Hippocampal formation (tissue), 2 donors: ENCODE measurements at regions not wholly inside any gene's neighbourhood (a gene's known extent, or its start where the extent isn't known, plus 50 kb on each side); places are given as distances from the start of the nearest gene placed in this dataset.

Experiments
- DNase-seq, 2 donors: peaks; one replicate each; lab custom pipeline; 2025; lab: John Stamatoyannopoulos, UW

DNA sequence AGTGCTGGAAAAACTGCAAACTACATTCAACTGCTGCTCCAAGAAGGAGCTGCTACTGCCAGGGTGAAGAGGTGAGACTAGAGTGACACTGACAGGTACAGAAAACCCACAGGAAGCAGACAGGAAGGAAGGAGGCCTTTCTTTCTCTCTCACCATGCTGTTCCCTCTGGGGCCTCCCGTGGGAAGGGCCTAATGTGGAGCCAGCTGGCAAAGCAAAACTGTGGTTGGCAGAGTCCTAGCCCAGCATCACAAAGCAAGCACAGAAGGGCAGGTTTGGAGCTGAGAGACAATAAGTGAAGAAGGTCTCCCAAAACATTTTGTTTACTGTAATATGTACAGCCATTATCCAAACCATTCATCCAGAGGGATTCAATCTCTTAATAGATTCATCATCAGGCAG lies 122.5 kb upstream of the MAX start:
- peak; percentile 59 to 78 for DNase-seq

DNA sequence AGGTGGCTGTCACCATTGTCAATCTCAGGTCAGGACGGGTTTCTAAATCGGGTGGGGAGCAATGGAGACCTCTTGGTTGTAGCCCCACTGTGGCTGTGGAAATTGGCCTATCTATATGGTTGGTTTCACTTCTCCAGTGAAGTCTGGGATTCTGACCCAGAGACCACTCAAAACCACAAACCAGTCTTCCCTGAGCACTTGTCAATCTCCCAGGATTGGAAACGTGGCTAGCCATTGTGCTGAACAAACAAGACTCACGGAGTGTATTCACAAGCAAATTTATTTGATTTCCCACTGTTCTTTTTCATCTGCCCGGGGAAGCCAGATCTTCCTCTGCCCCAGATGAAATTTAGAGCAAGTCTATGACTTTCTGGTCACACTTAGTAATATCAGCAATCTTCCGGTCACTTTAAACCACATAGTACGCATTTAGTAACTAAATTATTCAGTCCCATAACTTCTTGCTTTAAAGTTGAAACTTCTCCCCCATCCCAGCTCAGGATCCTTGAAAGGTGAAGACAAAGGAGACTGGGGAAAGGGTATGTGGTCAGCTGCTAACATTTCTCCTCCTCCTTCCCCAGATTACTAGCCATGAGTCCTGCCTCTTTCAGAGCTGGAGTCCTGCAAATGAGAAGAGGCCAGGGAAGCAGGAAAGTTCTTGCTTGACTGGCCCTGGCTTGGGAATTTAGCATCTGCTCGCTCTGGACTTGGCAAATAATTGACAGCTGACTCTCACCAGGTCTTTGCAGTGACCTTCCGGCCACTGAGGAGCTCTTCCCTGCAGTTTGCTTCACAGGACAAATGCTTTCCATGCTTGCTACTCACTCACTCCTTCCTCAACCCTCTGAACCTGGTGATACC lies 123.2 kb upstream of the MAX start:
- peak in 1 of 2 donors; percentile 31 for DNase-seq

DNA sequence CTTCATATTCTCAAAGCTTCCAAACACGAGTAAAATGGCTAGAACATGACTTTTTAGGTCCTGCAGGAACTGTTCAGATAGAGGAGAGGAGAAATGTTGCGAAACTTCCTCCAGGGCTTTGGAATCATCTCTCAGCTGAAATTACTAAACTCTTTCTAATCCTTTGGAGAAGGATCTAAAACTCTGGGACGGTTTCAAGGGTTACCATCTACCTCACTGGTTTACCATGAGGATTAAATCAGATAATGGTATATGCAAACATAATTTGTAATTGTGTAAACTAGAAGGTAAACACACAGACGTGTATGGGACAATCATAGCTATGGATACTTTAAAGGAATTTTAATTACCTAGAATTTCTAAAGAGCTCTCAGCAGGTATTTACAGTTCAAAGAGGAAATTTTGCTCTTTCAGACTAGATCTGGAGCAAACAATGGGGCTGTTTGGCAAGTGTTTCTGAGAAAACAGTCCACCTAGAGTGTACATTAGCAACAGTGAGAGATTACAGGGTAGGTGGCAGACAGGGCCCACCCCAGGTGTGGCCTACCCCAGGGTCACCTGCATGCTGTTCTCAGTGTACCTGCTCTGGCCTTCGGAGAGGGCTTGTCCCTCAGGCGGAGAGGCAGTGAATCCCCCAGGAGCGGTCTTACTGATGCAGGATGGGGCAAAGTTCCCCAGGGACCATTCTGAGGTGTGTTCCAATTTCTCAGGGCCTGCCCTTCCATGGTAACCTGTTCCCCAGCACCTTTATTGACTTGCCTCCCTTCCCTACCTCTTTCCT lies 124.7 kb upstream of the MAX start:
- DNase-seq = no peak

DNA sequence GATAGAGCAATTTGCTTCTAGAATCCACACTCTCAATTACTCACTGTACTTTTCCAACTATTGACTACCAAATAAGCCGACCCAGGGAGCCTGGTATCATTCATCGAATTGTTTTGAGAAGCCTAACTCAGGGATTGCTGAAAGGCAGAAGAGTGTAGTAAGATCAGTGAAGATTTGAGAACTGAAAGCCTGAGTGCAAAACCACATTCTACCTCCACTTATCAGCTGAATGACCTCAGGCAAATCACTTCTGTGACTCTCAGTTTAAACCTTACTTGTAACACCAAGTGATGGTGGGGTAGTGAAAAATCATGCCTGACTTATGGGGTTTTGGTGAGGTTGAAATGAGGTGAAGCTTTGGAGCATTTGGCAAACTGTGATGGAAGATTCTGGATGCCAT lies 126.1 kb upstream of the MAX start:
- no peak for DNase-seq

DNA sequence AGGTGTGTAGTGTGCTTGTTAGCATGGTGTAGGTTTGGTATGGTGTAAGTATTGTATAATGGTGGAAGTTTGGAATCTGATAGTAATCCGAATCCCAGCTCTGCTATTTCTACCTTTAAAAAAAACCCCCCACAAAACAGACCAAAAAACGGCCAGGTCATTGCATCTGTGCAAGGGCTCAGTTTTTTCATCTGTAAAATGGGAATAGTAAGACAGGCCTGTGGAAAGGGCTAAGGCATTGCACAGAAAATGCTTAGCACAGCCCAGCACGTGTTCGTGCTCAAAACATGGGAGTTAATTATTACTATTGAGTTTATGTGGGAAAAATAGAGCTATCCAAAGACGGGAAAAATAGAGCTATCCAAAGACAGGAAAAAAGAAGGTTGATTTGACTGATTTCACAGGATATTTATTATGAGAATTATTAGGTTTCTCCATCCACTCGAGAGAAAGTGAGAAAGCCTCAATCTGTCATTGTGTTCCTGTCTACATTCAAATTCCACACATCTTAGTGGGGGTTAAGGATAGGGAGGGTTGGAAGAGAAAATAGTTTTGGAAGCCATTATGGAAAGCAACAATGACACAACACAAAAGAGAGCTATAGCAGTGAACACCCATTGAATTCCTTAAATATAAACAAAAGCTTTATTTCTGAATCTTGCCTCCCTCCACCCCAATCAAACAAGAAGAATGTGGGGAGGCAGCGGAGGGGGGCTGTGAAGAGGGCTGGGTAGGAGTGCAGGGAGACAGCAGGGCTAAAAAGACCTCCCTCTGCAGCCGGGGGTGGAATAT lies 126.8 kb upstream of the MAX start:
- DNase-seq = no peak

DNA sequence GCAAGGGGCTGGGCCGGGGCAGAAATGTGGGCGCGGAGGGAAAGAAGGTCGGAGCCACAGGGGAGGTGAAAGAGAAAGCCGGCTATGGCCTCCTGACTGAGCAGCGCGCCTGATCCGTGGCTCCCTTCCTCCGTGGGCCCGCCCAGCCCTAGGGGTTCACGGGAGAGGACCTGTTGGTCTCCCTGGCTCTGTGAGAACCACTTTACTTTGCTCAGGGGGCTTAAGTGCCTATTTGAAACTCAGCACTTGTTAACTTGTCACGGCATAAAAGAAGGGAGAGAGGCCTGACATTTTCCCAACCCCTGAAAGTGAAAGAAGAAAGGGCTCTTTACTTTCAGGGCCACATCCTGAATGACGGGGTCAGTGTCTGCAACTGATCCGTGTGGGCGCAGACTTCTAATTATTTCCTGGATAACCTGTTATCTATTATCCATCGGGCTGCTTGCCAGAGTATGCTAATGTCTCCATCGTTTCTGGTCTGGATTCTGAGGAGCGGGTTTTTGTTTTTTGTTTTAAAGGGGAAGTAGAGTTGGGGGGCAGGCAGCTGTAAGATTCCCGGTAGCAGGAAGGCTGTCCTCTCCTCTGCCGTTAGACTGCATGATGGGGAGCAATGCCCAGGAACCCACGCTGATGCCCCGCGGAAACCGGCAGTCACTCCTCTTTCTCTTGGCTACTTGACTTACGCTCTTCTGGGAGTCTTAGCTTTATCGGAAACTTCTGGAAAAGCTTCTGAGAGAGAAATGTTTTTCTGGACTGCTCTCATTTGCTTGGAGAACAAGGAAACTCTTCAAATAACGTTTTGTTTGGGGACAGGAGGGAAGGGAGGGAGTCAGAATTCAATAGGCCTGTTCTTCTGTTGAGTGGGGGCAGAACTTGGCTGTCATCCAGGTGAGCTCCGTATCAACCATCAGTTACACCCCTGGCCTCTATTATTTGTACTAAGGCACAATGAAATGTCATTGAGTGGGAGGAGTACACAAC lies 127.7 kb upstream of the MAX start:
- peak; percentile 75 to 96 for DNase-seq

DNA sequence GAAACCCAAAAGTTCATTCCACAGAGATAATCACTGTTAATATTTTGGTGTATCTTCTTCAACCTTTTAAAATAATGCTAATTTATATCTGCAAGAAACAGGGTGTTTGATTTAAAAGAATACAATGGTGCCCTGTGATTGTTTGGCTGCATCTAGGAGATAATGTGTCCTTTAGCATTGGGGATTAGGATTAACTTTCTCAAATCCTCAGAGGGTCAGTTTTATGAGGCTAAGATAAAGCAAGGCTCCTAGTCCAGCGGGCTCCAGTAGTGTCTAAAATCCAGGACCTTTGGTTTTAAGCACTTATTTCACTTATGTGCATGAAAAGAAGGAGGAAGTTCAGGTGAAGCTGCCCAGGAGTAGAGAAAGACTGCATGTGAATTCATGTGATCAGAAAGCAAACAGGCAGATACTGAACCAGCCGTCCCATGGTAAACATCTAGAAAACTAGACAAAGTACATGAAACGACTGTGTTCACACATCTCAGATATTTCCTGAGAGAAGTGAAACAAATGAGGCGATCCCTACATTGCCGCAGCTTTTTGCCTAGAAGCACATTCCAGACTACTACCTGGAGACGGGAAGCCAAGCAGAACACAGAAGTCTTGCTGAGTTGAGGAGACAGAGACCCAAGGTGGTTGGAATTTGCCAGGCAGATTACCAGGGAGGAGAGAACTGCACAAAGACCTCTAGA lies 129.1 kb upstream of the MAX start:
- no peak for DNase-seq

DNA sequence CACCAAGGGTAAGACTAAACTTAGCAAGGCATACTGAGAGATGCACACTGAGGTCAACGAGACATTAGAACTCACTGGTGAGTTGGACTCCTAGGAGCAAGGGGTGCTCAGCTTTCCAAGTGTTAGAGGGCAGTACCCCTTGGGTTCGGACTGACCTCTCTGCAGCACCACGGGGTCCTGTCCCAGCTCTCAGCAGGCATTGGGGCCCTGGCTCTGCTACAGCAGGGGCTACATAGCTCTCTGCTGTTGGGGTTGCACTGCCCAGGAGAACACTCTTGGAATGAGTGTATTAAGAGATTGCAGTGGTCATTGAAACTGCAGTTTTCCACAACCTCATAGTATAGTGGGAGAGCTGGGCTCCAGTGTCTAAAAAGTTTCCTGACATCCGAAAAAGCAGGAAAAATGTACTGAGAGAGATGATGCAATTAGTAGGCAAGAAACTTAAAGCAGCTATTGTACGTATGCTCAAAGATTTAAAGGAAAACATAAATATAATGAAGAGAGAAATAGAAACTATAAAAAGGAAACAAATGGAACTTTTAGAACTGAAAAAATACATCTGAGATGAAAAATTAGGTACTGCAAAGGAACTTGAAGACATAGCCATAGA lies 132.5 kb upstream of the MAX start:
- DNase-seq = no peak

DNA sequence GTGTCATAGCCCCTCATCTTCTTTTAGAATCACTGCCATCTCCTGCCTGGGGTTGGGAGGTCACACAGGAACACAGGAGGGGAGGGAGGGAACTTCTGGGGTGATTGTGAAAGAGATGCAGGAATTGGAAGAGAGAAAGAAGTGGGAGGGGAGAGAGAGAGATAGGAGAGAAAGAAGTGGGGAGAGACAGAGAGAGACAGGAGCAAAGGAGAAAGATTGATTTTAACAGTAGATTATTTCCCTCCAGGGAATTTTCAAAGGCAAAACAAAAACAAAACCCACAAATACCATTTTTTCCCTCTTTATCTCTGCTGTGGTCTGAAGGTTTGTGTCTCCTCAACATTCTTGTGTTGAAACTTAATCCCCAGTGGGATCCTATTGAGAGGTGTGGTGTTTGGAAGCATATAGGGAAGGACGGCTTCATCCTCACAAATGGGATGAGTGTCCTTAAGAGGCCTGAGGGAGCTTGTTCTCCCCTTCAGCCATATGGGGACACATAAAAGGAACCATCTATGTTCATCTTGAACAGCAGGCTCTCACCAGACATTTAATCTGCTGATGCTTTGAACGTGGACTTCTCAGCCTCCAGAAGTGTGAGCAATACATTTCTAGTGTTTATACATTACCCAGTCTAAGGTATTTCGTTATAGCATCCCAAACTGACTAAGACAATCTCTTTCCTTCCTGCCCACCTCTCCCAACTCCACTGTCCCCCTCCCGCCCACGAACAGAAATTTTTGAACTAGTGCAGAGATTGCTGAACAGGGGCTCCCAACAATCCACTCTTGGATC lies 134.9 kb upstream of the MAX start:
- no peak for DNase-seq

DNA sequence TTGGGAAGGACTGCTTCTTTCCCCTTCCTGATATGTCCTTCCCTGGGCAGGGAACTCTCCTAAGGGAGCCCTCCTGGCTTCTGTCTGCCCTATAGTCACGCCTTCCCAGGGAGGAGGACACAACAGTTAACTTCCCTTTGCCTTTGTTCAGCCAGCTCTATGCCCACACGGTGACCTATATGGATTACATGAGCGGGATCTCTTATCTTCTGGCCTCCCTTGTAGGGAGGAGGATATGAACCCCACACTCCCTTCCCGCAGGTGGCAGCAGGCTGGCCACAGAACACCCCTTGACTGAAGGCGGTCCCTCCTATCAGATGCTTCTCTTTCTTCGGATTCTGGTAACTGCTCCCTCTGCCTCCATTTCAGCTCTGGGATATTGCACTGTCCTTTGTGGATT lies 135.6 kb upstream of the MAX start:
- no peak for DNase-seq

DNA sequence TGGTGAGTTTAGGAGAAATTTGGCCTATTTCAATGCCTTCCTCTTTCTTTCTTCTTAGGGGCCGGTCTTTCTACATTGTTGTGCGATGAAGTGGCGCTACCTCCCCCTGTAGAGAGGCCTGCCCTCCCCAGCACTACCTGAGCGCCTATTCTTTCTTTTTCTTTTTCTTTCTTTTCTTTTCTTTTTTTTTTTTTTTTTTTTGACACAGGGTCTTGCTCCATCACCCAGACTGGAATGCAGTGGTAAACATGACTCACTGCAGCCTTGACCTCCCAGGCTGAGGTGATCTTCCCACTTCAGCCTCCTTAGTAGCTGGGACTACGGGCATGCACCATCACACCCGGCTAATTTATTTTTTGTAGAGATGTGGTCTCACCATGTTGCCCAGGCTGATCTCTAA lies 136.1 kb upstream of the MAX start:
- DNase-seq = no peak

DNA sequence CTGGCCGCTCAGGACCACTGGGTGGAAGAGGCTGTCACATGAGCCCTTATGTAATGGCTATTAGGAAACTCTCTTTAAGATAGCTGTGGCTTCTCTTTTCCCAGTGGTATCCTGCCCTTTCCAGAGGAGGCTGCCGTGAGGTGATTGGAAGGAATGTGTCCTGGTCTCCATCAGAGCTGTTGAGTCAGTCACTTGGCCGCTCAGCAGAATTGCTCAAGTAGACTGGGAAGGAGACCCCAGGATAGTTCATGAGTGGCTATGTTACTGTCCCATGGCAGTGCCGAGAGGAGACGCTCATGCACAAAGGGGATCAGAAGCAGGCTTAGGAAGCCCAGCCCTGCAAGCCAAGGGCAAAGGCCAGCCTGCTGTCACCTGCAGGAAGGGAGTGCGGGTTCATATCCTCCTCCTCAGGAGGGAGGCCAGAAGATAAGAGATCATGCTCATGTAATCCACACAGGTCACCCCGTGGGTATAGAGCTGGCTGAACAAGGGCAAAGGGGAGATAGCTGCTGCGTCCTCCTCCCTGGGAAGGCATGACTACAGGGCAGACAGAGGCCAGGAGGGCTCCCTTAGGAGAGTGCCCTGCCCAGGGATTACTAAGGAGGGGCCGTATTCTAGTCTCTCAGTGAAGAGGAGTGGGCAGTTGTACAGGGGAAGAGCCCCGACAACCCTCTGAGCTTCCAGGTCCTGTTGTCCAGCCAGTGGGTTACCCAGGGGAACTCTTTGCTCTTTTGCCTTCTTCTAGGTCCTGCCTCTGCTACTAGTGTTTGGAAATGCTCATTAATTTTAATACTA lies 137.0 kb upstream of the MAX start:
- DNase-seq = peak; percentile 33 to 39

DNA sequence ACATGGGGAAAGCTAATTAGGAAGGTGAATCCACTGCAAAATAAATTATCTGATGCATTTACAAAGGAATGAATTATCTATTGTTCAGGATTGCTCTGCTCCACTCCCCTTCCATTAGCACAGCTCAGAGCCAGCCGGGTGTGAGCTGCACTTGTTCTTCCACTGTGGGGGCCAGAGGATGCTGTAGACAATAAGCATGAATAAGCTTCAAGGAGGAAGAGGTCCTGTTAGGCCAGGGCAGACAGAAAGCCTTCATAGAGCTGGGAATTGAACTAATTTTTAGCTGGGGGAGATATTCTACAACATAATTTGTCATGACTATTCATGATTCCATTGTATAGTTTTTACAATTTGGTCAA lies 137.6 kb upstream of the MAX start:
- peak; percentile 68 to 92 for DNase-seq

DNA sequence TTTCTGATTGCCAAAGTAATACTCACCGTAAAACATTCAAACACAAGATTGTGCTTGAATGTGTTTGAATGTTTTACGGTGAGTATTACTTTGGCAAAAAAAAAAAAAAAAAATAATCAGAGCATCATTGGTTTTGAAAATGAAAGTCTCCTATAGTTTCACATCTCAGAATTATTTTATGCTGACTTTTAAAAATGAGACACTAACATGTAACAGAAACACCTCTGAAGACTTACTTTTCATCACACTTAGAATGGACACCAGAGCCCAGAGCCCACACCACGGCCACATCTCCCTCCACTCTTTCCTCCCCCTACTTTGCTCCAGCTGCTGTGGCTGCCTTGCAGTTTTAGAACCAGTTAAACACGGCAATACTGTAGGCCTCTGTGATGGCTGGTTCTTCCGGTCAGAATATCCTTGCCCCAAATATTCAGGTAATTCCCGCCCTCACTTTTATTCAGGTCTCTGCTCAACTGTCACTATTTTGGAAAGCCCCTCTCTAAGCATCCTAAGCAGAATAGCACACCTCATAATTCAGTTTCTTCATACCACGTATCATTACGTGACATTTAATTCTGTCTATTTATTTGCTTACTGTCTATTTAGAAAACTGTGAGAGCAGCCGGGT lies 138.9 kb upstream of the MAX start:
- no peak for DNase-seq

DNA sequence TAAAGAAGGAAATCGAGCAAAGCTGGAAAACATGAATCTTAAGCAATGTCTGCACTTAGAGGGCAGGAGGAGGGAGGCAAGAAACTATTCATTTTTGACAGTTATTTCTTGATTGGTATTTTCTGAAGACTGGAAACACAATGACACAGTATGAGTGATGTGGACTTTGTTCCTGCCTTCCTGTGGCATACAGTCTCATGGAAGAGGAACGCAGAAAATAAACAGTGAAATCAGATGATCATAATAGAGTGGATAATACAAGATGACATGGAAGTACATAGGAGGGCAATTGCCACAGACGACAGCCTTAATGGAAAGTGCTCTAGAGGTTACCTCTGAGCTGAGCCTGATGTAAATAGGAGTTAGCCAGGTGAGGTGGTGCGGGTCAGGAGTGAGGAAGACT lies 140.4 kb upstream of the MAX start:
- DNase-seq = no peak

DNA sequence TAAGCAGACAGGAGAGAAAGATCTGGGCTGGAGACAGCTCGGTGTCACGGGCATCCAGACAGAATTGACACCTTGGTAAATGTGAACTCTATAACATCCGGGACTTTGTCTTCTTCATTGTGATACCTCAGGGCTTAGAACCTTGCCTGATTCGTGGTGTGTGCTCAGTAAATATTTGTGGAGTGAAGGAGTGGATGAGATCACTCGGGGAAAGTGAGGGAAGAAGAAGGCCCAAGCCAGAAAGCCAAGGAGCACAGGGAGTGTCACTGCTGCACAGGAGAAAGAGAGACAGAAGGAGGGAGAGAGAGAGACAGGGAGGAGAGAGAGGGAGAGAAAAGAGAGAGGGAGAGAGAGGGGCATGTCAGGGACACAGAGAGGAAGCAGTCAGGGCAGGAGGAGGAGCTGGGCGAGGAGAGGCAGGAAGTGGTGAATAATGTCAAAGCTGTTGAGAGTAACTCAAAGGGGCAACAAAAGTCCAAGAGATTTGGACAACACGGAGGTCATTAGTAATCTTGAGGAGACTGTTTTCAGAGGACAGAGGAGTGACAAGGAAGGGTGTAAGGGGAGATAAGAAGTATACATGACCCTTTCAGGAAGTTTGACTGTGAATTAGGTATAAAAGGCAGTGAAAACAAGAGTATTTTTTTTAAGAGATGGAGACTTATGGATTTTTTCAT lies 141.6 kb upstream of the MAX start:
- DNase-seq = no peak

DNA sequence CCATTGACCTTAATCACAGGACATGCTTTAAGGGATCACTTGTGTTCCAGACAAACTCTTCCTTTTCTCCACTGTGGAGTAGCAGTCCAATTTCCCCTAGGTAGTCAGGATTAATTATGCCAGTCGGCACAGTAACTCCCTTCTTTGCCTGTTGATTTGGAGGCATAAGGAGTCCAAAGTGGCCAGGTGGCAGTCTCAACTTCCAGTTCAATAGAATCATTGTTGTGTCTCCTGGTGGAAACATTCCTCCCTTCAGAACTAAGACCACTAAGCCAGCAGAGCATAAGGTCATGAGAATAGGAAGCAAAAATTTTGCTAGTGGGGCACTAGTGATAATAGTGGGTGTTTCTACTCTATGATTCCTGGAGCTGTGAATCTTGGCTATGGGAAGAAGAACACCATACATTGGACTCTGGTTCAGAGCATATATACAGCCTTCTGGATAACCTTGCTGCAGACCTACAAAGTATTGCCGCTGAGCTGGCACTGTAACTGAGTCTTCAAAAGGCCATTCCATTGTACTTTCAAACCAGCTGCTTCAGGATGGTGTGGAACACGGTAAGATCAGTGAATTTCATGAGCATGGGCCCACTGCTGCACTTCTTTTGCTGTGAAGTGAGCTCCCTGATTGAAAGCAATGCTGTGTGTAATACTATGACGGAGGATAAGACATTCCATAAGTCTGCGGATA lies 147.3 kb upstream of the MAX start:
- no peak for DNase-seq
